GM21423 (cell line): ENCODE measurements at regions not wholly inside any gene's neighbourhood (a gene's known extent, or its start where the extent isn't known, plus 50 kb on each side); places are given as distances from the start of the nearest gene placed in this dataset.

Experiments used
- ATAC-seq: cut with Tn5 transposase; IDR thresholded peaks from one replicate; pipeline ENCODE4 v1.9.1; 2021; ENCODE audit warnings: mild to moderate bottlenecking, moderate library complexity; ENCODE audit not compliant: unreplicated experiment

DNA sequence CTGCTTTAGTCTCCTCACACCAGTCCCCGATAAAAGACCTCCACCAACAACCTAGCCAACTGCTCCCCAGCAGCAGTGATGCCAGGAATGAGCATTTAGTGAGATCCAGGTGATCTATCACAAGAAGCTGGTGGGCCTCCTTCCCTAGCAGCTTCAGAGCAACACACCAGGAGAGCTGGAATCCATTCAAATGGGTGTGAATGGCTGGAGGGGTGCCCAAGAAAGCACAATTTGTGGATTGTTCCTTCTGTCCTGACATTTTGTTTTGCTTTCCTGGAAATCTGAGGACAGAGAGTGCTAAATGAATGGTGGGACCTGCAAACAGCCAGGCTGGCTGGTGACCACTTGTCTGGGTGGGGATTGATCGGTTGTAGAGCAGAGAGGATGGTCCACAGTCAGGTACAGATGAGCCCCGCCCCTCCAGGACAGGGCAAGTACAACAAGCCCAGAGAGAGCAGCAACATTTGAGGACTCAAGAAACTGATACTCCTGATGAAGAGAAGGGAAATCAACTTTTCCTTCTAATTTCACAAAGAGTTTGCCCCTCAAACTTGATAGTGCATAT, 316.8 kb downstream of the VPS13C start:
- no peak for ATAC-seq

DNA sequence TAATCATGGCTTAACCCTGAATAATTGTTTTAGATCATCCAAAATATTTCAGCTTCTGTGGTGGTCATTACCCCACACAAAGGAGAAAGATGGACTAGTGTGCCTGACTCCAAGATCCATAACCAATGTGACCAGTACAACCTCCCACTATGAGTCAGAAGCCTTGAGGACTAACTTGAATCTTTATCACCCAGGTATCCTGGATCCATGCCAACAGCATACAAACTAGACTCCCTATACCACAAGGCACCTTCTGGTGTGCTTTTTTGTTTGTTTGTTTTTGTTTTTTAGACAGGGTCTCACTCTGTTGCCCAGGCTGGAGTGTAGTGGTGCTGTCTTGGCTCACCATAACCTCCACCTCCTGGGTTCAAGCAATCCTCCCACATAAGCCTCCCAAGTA, 317.7 kb downstream of the VPS13C start:
- no peak for ATAC-seq

DNA sequence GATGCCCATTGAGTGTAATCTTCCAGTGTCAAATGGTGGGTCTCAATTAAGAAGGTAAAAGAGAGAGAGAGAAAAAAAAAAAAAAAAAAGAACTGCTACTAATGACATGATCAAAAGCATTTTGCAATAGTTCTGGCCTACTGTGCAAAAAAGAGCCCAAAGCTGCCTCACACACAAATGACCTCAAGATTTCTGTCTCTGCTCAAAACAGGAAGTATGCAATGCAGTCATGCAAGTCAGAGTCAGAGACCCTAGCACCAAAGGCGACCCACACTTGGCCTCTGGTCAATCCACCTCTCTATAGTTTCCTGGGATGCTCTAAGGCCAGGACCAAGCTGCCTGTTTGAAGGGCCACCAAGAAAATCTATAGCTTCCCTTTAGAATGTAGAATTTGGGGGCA, 323.5 kb downstream of the VPS13C start:
- no peak for ATAC-seq

DNA sequence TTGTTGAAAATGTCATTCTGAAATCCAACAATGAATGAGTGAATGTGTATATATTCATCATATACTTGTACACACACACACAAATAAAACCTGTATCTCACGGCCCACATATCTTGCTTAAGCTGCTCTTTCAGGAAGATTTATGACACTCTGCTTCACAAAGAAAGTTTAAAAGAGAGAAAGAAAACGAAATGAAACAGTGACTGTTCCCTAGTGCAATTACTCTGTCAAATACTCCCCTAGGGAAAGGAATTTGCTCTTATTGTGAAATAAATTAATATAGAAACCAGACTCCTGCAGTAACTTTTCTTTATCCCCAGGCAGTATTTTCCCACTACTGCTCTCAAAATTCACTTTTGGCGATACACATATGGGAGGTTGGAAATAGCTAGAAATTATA, 329.1 kb downstream of the VPS13C start:
- ATAC-seq = no peak

DNA sequence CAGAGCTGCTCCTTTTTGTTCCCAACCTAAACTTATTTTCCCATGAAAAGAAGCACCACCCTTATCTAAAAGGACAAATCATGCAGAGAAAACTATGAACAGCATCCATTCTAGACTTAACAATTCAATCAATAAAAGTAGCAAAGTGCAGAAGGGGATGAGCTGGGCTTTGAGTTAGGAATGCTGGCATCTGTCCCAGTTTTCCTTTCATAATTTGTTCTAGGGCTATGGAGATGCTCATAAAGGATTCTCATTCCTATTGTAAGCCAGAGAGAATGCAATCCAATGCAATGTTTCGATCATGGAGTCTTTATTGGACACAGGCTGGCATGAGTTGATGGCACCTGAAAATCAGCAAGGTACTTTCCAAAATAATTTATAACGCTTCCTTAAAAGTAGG, 330.6 kb downstream of the VPS13C start:
- ATAC-seq = no peak

DNA sequence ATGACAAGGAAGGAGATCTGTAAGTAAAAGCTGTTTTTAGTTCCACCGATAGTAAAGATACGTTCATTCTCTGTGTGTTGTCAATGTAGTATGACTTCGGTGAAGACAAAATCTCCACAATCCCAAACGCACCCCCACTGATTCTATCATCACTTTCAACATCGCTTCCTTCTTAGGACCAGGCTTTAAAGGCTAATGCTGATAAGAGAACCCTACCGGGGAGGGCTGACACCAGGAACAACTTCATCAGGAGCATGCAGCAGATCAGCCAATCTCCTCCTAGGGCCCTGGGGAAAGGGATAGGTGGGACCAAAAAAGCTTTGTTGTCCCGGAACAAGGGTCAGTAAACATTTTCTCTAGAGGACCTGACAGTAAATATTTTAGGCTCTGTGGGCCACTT, 334.1 kb downstream of the VPS13C start:
- ATAC-seq = no peak

DNA sequence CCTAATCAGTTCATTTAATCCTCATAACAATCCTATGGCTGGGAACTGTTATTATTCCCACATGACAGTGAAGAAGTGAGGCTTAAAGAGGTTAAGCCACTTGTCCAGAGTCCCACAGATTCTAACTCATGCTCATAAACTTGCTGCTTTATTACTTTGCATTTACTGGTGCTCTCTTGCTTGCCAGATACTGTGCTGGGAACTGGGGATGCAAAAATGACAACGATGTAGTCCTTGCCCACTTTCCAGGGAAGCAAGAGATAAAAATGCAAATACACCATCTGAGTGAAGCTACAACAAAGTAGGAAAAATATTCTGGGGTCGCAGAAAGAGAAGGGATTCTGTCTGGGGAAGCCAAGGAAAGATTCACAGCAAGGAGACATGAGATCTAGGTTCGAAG, 335.0 kb downstream of the VPS13C start:
- no peak for ATAC-seq

DNA sequence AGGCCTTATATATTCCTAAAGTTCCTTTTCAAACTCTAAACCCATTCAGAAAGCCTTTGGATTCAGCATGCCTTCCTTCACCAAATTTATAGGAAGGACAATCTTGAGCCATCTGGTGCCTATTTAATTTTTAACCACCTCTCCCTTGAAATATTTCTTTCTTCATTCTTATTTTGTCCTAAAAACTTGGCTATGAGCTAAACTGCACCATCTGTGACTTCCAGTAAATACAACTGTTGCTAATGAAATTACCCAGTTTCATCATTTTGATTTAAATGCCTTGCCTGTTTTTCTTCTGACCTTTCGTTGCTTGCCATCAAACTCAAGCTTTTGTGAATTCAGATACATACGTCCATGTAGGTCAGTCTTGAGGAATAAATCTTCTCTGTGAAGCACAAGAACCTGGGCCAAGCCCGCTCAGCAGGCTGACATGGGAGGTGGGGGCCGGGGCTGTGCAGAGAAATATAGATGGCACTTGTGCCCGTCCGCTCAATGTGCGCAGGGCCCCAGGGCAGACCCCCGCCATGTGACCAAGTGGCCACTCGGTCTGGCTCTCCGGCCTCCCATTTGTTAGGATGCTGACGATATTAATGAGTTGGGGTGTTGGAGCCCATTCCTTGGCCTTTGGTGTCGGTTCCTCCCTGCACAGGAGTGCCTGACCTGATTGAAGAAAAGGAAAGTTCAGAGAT, 335.9 kb downstream of the VPS13C start:
- no peak for ATAC-seq

DNA sequence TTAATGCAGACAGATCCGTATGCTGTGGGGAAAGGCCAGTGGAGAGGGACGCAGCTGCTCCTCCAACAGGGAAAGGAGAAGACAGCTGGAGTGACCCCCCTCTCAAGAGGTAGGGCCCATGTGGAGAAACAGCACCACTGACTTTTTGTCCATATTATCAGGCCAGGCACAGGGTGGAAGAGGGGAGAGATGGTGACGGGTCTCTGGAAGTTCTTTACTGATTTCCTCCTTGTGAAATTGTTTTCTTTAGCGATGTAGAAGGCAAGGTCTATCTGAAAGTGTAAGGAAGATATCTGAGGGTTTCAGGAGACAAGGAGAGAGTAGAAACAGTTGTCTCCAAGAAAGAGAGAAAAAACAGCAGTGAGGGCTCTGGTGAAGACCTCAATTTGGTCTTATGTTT, 338.8 kb downstream of the VPS13C start:
- ATAC-seq = no peak

DNA sequence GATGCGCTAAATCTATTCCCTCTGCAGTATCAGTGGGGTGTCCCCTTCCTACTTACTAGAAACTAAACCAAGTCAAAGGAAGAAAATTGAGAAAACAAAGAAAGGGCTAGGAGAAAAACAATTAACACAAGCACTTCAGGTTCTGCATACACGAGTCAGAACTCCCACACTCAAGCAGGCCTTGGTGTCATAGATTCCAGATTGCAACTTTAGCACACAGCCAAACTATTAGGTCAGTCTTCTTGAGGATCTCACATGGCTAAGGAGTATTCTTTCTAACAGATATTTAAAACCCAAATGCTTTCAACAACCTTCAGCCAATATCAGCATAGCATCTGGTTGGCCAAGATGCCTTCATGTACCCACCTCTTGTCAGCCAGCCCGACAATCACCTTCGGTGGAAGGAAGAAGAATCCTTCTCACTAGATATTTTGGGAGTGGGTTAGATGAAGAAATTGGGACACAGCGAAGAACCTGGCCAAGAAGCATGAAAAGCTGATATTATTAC, 340.0 kb downstream of the VPS13C start:
- ATAC-seq = no peak

DNA sequence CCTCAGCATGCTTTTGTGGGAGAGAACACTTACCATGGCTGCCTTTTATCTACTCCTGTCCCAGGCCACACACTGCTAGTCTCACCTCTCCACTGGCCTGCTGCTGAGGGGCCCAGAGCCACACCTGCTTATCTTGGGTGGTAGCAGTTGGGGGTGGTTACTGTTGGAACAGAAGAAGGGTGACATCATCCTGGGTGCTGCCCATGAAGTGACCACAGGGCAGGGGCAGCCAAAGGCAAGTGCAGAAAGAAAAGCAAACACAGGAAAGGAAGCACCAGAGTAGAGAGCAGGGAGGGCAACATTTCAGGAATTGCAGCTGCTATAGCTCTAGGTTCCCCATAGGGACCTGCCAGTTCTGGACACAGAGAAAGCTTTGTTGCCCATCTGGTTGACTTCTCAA, 345.2 kb downstream of the VPS13C start:
- ATAC-seq = no peak

DNA sequence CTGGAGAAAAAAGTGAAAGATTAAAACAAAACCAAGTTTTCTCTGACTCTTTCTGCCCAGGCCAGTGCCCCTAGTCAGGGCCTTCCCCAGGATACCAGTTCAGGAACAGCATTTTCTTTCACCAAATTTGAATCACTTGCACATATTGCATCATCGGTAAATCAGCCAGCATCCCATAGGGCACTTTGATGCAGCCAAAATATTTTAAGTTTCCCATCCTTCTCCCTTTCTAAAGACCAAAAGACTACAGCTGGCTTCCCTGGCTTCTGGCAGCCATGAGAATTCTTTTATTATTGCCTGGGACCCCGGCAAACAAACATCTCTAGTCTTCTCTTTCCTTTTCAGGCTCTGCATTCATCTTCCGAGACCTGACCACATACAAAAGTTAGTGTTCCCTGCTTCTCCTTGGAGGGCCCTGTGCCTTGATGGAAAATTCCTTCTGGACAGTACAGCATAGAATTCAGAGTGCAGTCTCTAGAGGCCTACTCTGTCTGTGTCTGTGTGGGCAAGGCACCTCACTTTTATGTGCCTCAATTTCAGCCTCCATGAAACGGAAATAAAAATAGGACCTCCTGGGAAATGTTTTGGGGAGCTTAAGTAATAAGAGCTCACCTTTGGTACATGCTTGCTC, 348.0 kb downstream of the VPS13C start:
- ATAC-seq = no peak

DNA sequence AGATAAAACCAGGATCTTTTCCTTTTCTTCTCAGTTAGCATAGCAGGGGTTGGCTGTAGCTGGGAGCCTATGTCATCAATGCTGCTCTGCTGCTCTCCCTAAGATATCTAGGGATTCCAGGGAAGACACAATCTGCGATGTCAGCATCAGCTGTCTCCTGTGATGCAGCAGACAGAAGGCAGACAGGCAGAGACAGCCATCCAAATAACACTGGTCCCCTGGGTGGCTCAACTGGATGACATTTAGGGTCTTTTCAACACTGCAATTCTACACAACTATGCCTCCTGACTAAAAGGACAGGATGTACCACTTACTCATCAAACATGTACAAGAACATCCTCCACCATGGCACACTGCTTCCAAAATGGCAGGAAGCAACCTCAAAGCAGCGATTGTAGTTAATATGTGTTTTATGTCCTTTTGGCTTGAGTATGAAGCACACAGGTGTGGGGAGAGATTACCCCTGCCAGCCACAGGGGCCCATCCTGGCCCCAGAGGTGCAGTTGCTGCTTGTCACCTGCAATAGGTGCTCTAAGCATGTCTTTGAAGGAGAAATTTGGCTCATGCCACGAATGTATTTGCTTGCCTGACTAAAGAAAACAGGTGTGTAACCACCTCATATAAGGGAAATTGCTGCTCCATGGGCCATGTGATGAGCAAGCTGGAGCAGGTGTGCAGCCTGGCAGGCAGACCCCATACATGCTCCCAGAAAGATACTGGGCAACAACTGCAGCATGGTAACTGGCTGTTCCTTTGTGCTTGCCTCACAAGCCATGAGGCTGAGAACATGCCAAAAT, 357.8 kb downstream of the VPS13C start:
- no peak for ATAC-seq

DNA sequence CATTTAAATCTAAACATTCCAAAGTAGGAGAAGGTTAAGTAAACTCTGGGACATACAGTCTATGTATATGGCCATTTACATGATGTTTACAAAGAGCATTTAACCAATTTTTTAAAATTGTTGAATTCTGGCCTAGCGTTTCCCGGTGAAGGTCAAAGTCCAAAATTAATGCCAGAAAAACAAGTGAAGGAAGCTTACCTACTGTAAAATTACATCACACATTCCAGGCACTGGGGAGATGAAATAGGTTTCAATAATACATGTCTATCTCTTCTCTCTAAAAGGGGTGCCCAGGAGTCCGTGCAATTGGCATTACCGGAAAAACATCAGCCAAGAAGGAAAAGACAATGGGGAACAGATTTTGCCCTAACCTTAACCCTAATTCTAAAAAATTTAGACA, 358.8 kb downstream of the VPS13C start:
- no peak for ATAC-seq

DNA sequence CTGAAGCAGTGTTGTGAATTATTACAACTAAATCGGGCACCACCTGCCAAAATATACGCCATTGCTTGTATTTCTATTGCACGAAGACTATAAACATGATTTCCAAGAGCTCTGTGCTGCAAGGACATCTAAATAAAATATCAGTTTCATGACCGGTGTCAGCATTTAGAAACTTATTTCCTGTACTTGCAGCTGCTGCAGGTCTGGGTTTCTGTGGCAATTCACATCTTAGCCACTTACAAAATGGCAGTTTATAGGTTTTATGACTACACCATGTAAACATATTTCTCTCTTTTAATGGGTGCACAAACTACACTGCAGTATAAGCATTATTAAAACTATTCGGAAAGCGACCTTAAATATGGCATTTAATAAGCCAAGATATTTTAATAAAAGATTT, 359.4 kb downstream of the VPS13C start:
- ATAC-seq = no peak

DNA sequence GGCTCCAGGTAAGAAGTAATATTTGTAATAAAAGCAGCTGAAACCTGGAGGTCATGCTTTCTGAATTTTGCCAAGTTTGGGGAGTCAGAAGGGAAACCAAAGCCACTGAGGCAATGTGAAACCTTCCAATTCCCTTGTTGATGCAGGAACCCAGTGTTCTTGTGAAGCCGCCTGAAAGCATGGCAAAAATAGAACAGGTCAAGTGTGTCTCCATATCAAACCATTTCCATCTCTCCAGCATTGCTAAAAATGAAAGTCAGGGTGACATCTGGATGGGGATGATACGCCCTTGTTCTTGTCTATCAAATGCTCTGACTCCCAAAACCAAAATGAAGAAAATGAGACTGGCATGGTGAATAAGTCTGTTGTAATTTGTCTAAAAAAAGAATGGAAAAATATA, 362.5 kb downstream of the VPS13C start:
- no peak for ATAC-seq

DNA sequence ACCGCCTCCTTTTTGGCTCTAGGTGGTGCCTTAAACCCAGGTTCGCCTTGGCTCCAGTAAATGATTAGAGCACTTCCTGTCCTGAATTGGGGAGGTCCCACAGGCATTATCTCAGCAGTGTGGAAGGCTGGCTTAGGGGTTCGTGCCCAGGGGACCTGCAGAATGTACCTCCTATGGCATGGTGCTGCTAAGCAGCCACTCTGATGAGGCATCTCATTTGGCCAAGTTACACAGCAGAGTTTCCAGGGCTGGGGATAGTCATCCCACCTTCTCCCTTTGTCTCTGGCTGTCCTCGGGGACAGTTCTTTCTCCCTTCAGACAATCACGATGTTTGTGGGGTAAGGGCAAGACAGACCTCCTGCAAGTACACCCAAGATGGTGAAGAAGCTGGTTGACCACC, 371.2 kb downstream of the VPS13C start:
- no peak for ATAC-seq

DNA sequence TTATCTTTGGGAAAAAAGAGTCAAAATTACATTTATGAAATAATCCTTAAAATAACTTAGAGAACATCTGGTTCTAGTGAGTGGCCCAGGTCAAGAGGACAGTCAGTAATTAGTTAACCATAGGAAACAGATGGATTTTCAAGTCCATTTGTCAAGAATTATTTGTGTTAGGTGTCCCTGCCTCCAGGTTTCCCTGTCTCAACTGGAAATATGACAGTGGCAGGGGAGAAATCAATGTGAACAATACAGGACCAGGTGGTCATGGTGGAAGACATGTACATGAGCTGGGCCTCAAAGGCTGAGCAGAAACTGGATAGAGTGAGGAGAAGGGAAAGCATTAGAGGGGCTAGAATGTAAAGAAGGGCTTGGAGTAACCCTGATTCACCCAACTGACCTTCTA, 372.6 kb downstream of the VPS13C start:
- no peak for ATAC-seq

DNA sequence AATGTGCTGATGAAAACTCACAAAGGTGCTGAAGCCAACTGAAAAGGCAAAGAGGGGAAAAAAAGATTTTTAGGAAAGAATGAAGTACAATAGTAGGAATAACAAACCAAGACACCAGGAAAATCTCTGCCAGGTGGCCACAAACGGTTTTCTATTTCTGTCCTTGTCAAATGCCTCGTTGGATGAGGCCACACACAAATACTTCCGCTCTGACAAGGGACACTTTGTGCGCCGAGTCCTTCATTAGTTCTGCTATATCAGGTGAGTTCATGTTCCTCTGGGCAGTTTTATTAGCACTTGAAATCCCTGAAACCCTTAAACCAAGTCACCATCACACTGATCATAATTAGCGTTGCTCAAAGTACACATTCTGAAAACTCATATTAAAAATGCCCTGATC, 373.1 kb downstream of the VPS13C start:
- no peak for ATAC-seq

DNA sequence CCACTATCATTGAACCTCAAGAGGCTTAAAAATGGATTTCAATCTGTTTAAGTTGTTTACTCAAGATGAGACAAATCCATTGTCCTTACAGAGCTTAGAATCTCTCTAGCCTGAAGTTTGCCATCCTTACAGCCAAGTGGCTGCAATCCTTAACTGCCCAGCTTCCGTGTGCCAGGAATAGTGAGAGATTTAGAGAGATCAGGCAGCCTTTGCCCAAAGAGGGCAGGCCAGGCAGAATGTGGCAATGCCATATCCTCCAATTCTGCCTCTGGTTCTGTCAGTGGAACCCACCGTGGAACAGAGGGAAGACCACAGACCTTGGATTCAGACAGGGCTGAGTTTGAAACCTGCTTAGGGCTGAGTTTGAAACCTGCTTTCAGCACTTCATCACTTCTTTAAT, 374.3 kb downstream of the VPS13C start:
- ATAC-seq = no peak

DNA sequence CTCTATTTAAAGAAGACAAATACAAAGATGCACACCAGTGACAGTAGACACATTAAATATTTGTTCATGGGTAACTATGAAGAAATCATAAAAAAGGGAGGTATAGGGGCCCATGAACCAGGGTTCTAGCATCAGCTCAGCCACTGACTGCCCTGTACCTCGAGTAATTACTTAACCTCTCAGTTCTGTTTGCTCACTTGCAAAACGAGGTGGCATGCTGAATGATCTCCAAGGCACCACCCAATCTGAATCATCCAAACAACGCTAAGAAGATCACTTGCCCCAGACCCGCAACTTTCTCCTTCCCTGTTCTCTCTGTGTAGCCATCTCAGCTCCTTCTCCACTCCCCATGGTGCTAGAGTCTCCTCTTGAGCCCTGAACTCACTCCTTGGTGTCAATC, 374.7 kb downstream of the VPS13C start:
- ATAC-seq = no peak
